ENCODE measurements at regions not wholly inside any gene's neighbourhood (a gene's known extent, or its start where the extent isn't known, plus 50 kb on each side); places are given as distances from the start of the nearest gene placed in this dataset.

DNA sequence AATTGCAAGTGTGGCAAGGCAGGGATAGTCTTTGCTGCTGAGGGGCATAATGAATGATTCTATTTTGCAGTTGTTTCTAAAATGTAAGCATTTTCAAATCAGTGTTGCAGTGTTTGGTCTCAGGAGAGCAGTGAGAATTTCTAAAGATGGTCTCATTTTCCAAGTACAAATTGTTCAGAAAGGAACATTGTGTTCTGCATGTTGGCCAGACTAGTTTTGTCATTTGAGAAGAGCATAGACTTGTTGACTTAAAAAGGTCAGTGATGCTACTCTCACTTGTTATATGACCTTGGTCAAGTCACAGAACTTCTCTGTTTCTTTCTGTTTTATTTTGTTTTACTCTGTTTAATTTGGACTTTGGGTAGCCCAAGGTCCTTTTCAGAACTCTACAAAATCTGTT is 344.6 kb downstream of the OSTF1 start:
- H3K27ac ChIP-seq = no peak overlapping the region

DNA sequence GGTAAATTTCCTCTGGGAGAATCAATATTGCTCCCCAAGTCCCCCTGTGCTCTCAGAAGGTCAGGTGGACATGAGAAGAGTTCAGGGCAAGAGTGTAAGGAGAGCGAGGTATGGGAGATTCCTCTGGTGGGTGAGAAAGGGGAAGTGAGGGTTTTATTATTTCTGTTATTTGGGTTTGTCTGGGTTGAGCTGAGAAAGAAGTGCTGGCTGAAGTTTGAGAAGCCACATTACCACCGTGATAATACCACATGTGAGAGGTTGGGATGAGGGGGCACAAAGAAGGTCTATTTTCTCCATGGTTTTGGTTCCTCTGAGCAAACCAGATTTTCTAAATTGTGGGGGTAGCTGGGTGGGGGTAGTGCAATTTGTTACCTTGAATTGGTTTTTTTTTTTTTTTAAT is 350.4 kb downstream of the OSTF1 start:
- Histone ChIP-seq H3K27ac (no peak overlapping the region), H3K4me3 (no peak overlapping the region), H3K27me3 (no peaks in the 10 kb centered on the region), H3K4me1 (no peaks in the 10 kb centered on the region), H3K36me3 (no peaks in the 10 kb centered on the region), H3K9me3 (no peaks in the 10 kb centered on the region)
- no peak for DNase-seq
- ATAC-seq = no peak
- TF ChIP-seq, protein P1, sequence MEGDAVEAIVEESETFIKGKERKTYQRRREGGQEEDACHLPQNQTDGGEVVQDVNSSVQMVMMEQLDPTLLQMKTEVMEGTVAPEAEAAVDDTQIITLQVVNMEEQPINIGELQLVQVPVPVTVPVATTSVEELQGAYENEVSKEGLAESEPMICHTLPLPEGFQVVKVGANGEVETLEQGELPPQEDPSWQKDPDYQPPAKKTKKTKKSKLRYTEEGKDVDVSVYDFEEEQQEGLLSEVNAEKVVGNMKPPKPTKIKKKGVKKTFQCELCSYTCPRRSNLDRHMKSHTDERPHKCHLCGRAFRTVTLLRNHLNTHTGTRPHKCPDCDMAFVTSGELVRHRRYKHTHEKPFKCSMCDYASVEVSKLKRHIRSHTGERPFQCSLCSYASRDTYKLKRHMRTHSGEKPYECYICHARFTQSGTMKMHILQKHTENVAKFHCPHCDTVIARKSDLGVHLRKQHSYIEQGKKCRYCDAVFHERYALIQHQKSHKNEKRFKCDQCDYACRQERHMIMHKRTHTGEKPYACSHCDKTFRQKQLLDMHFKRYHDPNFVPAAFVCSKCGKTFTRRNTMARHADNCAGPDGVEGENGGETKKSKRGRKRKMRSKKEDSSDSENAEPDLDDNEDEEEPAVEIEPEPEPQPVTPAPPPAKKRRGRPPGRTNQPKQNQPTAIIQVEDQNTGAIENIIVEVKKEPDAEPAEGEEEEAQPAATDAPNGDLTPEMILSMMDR (IDR thresholded peaks at IDR 0.05) = no peak
- no peak for TF ChIP-seq POLR2A (IDR thresholded peaks at IDR 0.05)
- intact Hi-C loops (cut with DNase I) = no loop called here
- WGBS (ENCODE audit: insufficient coverage, low coverage, low lambda C conversion rate, missing lambda C conversion rate) = 31% methylated on average over 2 of the region's 2 CpGs

More for the DNA sequence above, 344.6 kb downstream of the OSTF1 start:
- TF ChIP-seq, protein P1 (IDR thresholded peaks at IDR 0.05) = no peak
- TF ChIP-seq POLR2A (IDR thresholded peaks at IDR 0.05) = no peak
- Histone ChIP-seq H3K4me3 (no peak overlapping the region), H3K27me3 (no peaks in the 10 kb centered on the region), H3K9me3 (no peaks in the 10 kb centered on the region), H3K36me3 (no peaks in the 10 kb centered on the region), H3K4me1 (no peaks in the 10 kb centered on the region)
- DNase-seq (no peak), ATAC-seq (no peak)
- intact Hi-C loops (cut with DNase I) = no loop called here

DNA sequence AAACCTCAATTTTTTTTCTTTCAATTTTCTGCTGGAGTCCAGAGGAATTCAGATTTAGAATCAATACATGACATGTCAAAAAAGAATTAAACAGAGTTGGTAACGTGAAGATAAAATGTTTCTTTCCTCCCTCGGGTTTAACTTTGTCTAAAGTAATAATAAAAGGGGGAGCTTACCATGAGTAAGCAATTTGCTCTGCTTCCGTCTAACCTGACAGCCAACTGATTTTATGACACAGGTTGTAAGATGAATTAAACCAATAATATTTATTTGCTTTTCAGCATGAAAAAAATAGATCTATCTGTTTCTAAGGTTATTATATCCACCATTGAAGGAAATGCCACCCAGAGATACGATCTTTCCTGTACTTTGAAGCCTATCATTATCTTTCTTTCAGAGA is 352.6 kb downstream of the OSTF1 start:
- TF ChIP-seq POLR2A (IDR thresholded peaks at IDR 0.05) = no peak
- TF ChIP-seq, protein P1 (IDR thresholded peaks at IDR 0.05) = no peak
- H3K4me1 ChIP-seq = no peaks in the 10 kb centered on the region
- DNase-seq (no peak), ATAC-seq (no peak)
- no peaks in the 10 kb centered on the region for H3K9me3 ChIP-seq
- no peaks in the 10 kb centered on the region for H3K27me3 ChIP-seq
- 44% methylated on average over 4 of the region's 4 CpGs for WGBS (ENCODE audit: insufficient coverage, low coverage, low lambda C conversion rate, missing lambda C conversion rate)
- H3K4me3 ChIP-seq = no peak overlapping the region
- H3K36me3 ChIP-seq = no peaks in the 10 kb centered on the region
- intact Hi-C loops (cut with DNase I) = no loop called here
- H3K27ac ChIP-seq = no peak overlapping the region

DNA sequence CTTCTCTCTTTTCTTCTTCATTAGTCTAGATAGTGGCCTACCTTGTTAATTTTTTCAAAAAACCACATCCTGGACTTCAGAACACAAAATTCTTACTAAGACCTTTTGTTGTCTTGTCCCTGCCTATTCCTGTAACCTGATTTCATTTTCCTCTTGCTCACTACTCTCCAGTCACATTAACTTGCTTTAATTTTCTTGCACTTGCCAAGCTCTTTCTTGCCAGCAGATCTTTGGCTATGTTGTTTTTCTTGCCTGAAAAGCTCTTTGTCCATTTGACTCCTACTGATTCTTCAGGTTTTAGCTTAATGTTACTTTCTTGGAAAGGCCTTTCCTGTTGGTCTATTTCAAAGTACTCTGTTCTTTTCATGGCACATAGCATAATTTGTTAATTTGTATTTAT is 356.8 kb downstream of the OSTF1 start:
- TF ChIP-seq POLR2A (IDR thresholded peaks at IDR 0.05) = no peak
- TF ChIP-seq, protein P1 (IDR thresholded peaks at IDR 0.05) = no peak
- intact Hi-C loops (cut with DNase I) = no loop called here
- DNase-seq (no peak), ATAC-seq (no peak)
- Histone ChIP-seq H3K4me1 (no peaks in the 10 kb centered on the region), H3K27ac (no peak overlapping the region), H3K9me3 (no peaks in the 10 kb centered on the region), H3K27me3 (no peaks in the 10 kb centered on the region), H3K36me3 (no peaks in the 10 kb centered on the region), H3K4me3 (no peak overlapping the region)

DNA sequence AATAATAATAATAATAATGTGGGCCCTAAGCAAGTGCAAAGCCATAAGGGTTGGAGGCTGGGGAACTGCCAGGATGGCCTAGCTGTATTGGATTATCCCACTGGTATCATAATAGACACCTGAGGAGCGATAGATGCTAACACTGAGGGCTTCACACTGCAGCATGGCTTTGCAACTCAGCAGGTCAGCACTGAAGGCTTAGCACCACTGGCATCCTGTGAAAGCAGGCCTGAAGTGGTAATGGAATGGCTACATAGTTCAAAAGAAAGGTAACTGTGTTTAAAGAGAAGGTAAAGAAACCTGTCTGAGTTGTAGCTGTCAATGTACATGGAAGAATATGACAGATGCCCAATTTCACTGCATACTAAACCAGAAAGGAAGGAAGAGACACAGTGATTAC is 359.0 kb downstream of the OSTF1 start:
- no peak overlapping the region for H3K27ac ChIP-seq
- DNase-seq (no peak), ATAC-seq (no peak)
- no peaks in the 10 kb centered on the region for H3K27me3 ChIP-seq
- intact Hi-C loops (cut with DNase I) = no loop called here
- no peak for TF ChIP-seq POLR2A (IDR thresholded peaks at IDR 0.05)
- TF ChIP-seq, protein P1 (IDR thresholded peaks at IDR 0.05) = no peak
- no peaks in the 10 kb centered on the region for H3K4me1 ChIP-seq
- H3K9me3 ChIP-seq = no peaks in the 10 kb centered on the region
- no peak overlapping the region for H3K4me3 ChIP-seq
- no CpG with 5 or more reads among the region's 1 CpG for WGBS (ENCODE audit: insufficient coverage, low coverage, low lambda C conversion rate, missing lambda C conversion rate)
- H3K36me3 ChIP-seq = no peaks in the 10 kb centered on the region
